Left ventricle myocardium inferior (tissue), 1 donor: ENCODE measurements at regions not wholly inside any gene's neighbourhood (a gene's known extent, or its start where the extent isn't known, plus 50 kb on each side); places are given as distances from the start of the nearest gene placed in this dataset.

Experiments
- DNase-seq: peaks from one replicate; pipeline ENCODE4 v3.0.0-alpha.2; 2020
- H3K27ac ChIP-seq: fragments of 200-600 bp; replicated peaks from 2 replicates; pipeline ENCODE4 v1.8.0; 2021
- H3K27me3 ChIP-seq: fragments of 200-600 bp; 2 replicates; pipeline ENCODE4 v1.8.0; 2021; ENCODE audit warnings: low read depth
- H3K36me3 ChIP-seq: fragments of 200-600 bp; 2 replicates; pipeline ENCODE4 v1.8.0; 2021
- H3K4me1 ChIP-seq: fragments of 200-600 bp; 2 replicates; pipeline ENCODE4 v1.8.0; 2021
- H3K4me3 ChIP-seq: fragments of 200-600 bp; 2 replicates; pipeline ENCODE4 v1.8.0; 2021; ENCODE audit warnings: mild to moderate bottlenecking, moderate library complexity
- H3K9me3 ChIP-seq: fragments of 200-600 bp; replicated peaks from 2 replicates; pipeline ENCODE4 v1.8.0; 2021
- intact Hi-C: fragments of 100-400 bp; cut with micrococcal nuclease; formaldehyde crosslinking; loops from one replicate; pipeline ENCODE4 v1.11.0; 2022
- TF ChIP-seq, protein P1 (sequence below): fragments of 200-600 bp; IDR thresholded peaks from 2 replicates; pipeline ENCODE4 v1.8.0; 2021; ENCODE audit warnings: antibody characterized with exemption, mild to moderate bottlenecking, borderline replicate concordance
- donor health status: DM: no; HTN: yes; CAD: no; lungs with severe emphysema.

DNA sequence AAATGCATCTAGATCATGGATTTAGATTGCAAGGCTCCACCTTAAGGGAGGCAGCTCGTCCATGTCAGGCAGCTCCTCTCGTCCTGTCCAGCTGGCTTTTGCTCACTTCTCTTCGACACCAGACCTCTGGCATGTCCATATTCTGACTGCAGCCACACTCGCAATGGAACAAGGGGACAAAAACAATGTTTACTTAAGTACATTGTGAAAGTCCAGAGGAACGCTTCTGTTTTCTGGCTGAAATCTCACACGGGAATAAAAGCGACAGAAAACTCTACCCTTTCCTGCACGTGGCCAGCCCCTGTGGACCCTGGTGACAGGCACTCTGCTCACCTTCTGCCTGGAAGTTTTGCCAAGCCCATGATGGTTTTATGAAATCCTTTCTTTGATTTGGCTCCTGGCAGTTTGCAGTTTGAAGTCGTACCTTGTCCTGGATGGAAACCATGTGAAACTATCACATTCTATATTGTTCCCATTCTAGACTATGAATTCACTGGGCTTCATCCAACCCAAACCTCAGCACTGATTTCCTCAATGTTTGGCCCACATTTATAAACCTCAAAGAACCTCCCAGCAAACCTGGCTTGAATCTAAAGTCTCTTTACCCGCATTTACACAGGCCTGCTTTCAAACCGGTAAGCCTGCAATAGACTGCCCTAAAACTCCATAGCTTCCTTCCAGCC, 134.3 kb upstream of the PIEZO2 start:
- intact Hi-C loops = no loop called here
- Histone ChIP-seq H3K27ac (no peak overlapping the region), H3K27me3 (no peaks in the 10 kb centered on the region), H3K36me3 (no peaks in the 10 kb centered on the region), H3K4me3 (no peak overlapping the region), H3K4me1 (no peaks in the 10 kb centered on the region), H3K9me3 (no peaks in the 10 kb centered on the region)
- TF ChIP-seq, protein P1, sequence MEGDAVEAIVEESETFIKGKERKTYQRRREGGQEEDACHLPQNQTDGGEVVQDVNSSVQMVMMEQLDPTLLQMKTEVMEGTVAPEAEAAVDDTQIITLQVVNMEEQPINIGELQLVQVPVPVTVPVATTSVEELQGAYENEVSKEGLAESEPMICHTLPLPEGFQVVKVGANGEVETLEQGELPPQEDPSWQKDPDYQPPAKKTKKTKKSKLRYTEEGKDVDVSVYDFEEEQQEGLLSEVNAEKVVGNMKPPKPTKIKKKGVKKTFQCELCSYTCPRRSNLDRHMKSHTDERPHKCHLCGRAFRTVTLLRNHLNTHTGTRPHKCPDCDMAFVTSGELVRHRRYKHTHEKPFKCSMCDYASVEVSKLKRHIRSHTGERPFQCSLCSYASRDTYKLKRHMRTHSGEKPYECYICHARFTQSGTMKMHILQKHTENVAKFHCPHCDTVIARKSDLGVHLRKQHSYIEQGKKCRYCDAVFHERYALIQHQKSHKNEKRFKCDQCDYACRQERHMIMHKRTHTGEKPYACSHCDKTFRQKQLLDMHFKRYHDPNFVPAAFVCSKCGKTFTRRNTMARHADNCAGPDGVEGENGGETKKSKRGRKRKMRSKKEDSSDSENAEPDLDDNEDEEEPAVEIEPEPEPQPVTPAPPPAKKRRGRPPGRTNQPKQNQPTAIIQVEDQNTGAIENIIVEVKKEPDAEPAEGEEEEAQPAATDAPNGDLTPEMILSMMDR = no peak
- DNase-seq = no peak

DNA sequence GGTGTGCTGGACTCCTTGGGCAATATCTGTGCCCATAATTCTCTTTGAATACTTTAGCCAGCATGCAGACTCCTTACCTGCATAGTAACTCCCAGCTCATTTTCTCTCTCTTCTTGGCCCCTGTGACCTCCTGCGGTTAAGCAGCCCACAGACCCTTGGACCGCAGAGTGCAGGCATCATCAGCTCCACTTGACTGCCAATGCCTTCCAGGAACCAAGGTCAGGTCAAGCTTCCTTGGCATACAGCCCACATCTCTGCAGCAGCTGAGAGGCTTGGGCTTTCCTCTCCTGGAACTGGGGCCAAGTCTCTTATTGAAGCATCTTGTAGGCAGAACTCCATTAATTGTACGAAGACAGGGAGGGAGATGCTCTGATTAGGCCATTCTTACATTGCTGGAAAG, 130.1 kb upstream of the PIEZO2 start:
- TF ChIP-seq, protein P1 = no peak
- no peak for DNase-seq
- H3K9me3 ChIP-seq = no peaks in the 10 kb centered on the region
- H3K4me1 ChIP-seq = no peaks in the 10 kb centered on the region
- H3K27ac ChIP-seq = no peak overlapping the region
- intact Hi-C loops = no loop called here
- no peak overlapping the region for H3K4me3 ChIP-seq
- no peaks in the 10 kb centered on the region for H3K36me3 ChIP-seq
- no peaks in the 10 kb centered on the region for H3K27me3 ChIP-seq

DNA sequence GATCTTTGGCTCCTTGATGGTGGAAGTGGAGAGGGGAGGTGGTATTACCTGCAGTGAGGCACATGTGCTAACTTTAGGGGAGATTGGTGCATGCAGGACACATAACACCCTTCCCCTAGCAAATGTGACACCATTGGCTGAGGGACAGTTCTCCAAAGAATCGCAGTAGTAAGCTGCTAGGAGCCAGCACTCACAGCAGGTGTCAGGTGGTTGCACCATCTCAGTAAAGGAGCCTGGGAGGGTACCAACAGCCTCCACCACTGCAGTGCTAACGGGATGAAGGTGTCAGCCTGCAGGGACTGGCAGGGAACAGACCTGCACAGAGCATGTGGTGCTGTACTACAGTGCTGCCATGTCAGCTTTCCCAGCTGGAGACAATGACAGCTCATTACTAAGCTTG, 127.3 kb upstream of the PIEZO2 start:
- intact Hi-C loops = no loop called here
- no peak overlapping the region for H3K4me3 ChIP-seq
- H3K9me3 ChIP-seq = no peaks in the 10 kb centered on the region
- TF ChIP-seq, protein P1 = no peak
- H3K36me3 ChIP-seq = no peaks in the 10 kb centered on the region
- H3K27me3 ChIP-seq = no peaks in the 10 kb centered on the region
- no peaks in the 10 kb centered on the region for H3K4me1 ChIP-seq
- H3K27ac ChIP-seq = no peak overlapping the region
- no peak for DNase-seq

DNA sequence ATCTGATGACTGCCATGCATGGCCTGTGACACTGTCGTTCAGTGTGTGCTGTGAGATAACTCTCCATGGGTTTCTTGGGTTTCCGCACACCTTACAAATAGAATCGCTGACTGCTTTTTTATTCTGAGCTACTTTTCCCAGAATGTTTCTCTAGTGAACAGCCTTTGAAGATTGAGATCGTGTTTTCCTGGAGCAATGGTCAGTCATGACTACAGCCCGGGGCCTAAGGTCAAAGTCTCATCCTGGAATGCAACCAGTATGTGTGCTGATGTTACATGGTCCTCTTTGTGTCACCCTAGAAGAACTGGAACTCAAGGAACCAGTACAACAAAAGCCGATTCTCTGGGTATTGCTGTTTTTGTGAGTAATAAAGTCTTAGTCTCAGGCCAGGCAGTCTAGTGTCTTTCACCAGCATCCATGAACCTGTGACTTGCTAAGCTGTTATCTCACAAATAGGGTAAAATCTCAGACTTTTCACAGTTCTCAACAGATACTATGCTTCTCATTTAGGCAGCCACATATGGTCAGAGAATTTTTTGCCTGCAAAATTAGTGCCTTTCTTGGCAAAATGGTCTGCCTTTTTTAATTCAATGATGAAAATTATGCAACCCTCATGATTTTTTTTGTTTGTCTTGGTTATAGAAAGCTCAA, 124.9 kb upstream of the PIEZO2 start:
- Histone ChIP-seq H3K27me3 (no peaks in the 10 kb centered on the region), H3K4me3 (no peak overlapping the region), H3K27ac (no peak overlapping the region), H3K36me3 (no peaks in the 10 kb centered on the region), H3K9me3 (no peaks in the 10 kb centered on the region), H3K4me1 (no peaks in the 10 kb centered on the region)
- DNase-seq = no peak
- intact Hi-C loops = no loop called here
- TF ChIP-seq, protein P1 = no peak

DNA sequence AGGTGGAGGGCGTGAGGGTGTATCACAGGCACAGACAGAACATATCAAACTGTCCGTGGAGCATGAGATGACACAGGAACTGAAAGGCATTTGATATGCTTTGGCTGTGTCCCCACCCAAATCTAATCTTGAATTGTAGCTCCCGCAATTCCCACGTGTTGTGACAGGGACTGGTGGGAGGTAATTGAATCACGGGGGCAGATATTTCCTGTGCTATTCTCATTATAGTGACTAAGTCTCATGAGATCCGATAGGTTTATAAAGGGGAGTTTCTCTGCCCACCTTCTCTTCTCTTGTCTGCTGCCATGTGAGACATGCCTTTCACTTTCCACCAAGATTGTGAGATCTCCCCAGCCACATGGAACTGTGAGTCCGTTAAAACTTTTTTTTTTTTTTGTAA, 123.1 kb upstream of the PIEZO2 start:
- no peaks in the 10 kb centered on the region for H3K9me3 ChIP-seq
- no peak for DNase-seq
- H3K27ac ChIP-seq = no peak overlapping the region
- intact Hi-C loops = no loop called here
- no peak overlapping the region for H3K4me3 ChIP-seq
- H3K27me3 ChIP-seq = peaks cover 2% of the 10 kb centered on the region
- TF ChIP-seq, protein P1 = no peak
- no peaks in the 10 kb centered on the region for H3K36me3 ChIP-seq
- H3K4me1 ChIP-seq = no peaks in the 10 kb centered on the region
